Activated naive CD4-positive, alpha-beta T cell treated with anti-CD3 and anti-CD28 coated beads, Interleukin-2, amount 50 U/mL, for 72 hours (primary cell): ENCODE measurements at regions not wholly inside any gene's neighbourhood (a gene's known extent, or its start where the extent isn't known, plus 50 kb on each side); places are given as distances from the start of the nearest gene placed in this dataset.
A peak's percentile ranks its signal among the peaks of the same experiment; 100 is the strongest.
"Not testable (repeated sequence)": the region's sequence is repeated elsewhere in the genome, so short reads cannot be mapped to it uniquely, and the experiment has no call there.

Experiments
- ATAC-seq, 2 donors: fragments of 150-1000 bp; cut with Tn5 transposase; 2 replicates each; pipeline ENCODE4 v1.10.0; 2021; ENCODE audit warnings: mild to moderate bottlenecking in 2 of 2, moderate library complexity in 2 of 2
- DNase-seq, 2 donors: peaks; one replicate each; pipeline ENCODE4 v3.0.0; 2021 to 2022; ENCODE audit warnings: low spot score in 2 of 2
- H3K27ac Mint-ChIP-seq, 2 donors: one replicate each; pipeline ENCODE4 v1.8.0; 2022; ENCODE audit warnings: mild to moderate bottlenecking in 2 of 2, mixed read lengths in 2 of 2
- H3K36me3 Mint-ChIP-seq, 2 donors: one replicate each; pipeline ENCODE4 v1.8.0; 2022; ENCODE audit warnings: mixed read lengths in 2 of 2
- H3K9me3 Mint-ChIP-seq, 2 donors: one replicate each; pipeline ENCODE4 v1.8.0; 2022; ENCODE audit warnings: mixed read lengths in 2 of 2

DNA sequence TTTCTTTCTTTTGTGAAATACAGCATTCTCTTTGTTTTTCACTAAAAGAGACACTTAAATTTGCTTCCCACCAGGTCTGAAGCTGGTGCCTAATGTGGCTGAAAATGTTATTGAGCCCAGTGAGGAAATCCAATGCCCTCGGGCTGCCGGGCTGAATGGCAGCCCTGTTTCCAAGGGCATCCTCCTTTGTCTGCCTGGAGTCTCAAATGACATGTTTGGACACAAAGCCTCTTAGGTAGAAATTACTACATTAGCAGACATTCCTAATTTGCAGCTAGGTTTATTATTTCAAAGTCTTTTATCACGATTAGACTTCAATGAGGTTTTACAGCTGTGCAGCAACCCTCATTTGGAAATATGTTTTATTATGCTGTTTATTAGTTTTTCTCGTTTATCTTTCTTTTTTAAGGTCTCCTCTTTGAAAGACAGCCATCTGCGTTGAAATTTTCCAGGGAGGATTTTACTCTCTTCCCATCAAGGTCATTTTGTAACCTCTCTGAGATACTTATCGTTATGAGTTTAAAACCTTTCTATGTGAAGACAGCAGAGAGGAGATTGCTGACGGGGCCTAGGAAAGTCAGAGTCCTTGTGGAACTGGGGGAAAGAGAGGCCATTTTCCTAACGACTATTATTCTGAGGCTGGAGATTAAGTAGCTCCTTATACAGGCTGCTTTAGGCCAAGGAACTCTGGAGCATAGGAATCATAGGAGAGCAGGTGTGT, 59.0 kb upstream of the ZNF532 start:
- Mint-ChIP-seq H3K9me3 (no peaks in the 10 kb centered on the region), H3K27ac (no peak overlapping the region), H3K36me3 (no peaks in the 10 kb centered on the region)
- DNase-seq (no peak), ATAC-seq (no peak)

DNA sequence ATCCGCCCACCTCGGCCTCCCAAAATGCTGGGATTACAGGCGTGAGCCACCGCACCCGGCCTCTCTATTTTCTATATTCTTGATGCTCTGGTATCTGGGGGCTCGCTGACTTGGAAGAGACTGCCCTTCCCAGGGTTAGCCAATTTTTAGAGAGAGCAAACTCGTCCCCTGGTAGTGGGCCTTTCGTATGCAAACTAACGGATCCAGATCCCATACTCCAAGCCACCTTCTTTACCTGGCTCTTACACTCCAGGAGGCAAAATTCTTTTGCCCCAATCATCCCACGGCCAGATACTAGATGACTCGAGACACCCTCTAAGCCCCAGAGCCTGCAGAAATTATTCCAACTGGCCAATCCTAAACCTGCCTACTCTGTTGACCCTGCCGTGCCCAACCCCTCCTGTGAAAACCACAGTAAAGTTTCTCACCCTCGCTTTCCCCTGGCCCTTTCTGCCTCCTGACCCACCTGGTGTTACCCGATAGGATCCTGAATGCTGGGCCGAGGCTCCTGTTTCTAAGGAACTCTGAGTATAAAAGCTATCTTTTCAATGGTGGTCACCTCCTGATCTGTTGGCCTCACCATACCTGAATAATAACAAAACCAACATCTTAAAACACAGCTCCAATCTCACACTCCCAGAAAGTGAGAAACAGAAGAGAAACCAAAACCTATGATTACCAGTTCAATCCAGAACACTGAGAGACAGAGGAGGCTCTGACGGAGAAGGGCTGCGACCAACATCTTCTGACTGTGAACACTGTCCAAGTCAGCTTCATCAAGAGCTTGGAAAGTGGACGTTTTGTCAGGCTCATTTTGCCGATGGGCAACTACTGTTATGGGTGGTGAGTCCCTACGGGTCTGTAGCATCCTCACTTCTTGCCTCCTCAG, 57.6 kb upstream of the ZNF532 start:
- DNase-seq (no peak), ATAC-seq (peak in 1 of 2 donors; percentile 67)

DNA sequence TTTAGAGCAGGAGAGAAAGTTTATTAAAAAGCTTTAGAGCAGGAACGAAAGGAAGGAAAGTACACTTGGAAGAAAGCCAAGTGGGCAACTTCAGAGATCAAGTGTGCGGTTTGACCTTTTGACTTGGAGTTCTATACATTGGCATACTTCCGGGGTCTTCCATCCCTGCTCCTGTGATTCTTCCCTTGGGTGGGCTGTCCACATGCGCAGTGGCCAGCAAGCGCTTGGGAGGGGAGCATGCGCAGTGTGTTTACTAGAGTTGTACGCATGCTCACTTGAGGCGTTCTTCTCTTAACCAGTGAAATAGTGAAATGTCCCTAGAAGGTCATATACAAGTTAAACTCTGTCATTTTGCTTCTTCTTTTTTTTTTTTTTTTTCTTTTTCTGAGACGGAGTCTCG, 56.9 kb upstream of the ZNF532 start:
- ATAC-seq: no peak
- H3K36me3 Mint-ChIP-seq: no peaks in the 10 kb centered on the region
- no peaks in the 10 kb centered on the region for H3K9me3 Mint-ChIP-seq
- DNase-seq: no peak
- no peak overlapping the region for H3K27ac Mint-ChIP-seq

More for the DNA sequence above, 57.6 kb upstream of the ZNF532 start:
- Mint-ChIP-seq H3K27ac (no peak overlapping the region), H3K9me3 (no peaks in the 10 kb centered on the region), H3K36me3 (no peaks in the 10 kb centered on the region)

DNA sequence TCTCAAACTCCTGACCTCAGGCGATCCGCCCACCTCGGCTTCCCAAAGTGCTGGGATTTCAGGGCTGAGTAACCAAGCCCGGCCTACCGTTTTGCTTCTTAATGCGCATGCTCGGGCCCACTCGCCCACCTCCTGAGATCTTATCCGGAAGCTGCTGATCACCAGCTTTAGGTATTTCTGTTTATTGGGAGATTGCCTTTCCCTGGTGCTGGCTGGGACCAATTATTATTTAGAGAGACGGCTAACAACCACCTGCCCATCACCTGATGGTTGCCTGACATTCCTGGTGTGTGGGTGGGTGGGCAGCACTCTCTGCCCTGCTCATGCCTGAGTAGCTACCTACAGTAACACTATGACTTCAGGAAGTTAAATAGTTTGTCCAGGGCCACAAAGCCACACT, 56.3 kb upstream of the ZNF532 start:
- Mint-ChIP-seq H3K9me3 (no peaks in the 10 kb centered on the region), H3K36me3 (no peaks in the 10 kb centered on the region), H3K27ac (no peak overlapping the region)
- DNase-seq: no peak
- ATAC-seq: no peak

DNA sequence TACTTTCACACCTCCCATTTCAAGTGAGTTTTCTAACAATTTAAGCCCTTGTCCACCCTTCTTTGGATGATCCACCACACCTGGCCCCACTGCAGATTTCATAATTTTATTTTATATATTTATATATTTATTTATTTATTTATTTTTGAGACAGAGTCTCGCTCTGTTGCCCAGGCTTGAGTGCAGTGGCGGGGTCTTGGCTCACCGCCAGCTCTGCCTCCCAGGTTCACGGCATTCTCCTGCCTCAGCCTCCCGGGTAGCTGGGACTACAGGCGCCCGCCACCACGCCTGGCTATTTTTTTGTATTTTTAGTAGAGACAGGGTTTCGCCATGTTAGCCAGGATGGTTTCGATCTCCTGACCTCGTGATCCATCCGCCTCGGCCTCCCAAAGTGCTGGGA, 52.8 kb upstream of the ZNF532 start:
- not testable (repeated sequence) for H3K36me3 Mint-ChIP-seq, H3K9me3 Mint-ChIP-seq, H3K27ac Mint-ChIP-seq, DNase-seq, ATAC-seq

DNA sequence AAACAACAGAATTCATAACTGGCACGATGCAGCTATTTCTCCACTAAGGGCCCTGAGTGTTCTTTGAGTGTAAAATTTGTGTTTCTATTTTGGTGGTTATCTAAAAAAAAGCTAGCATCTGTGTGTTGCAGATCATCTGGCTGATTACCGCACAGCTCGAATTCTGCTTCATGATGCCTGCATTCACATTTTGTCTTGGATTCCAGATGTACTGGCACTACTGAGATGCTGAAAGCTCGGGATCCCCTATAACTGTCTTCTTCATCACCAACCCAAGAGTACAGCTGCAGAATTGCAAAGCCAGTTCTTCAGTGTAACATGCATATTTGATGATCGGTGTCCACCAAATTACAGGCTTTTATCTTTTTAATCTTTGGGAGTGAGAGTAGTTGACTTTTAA, 51.6 kb upstream of the ZNF532 start:
- DNase-seq: no peak
- H3K9me3 Mint-ChIP-seq: peaks cover 0 to 5% of the 10 kb centered on the region in 2 donors
- no peak for ATAC-seq
- no peak overlapping the region for H3K27ac Mint-ChIP-seq
- H3K36me3 Mint-ChIP-seq: no peaks in the 10 kb centered on the region

DNA sequence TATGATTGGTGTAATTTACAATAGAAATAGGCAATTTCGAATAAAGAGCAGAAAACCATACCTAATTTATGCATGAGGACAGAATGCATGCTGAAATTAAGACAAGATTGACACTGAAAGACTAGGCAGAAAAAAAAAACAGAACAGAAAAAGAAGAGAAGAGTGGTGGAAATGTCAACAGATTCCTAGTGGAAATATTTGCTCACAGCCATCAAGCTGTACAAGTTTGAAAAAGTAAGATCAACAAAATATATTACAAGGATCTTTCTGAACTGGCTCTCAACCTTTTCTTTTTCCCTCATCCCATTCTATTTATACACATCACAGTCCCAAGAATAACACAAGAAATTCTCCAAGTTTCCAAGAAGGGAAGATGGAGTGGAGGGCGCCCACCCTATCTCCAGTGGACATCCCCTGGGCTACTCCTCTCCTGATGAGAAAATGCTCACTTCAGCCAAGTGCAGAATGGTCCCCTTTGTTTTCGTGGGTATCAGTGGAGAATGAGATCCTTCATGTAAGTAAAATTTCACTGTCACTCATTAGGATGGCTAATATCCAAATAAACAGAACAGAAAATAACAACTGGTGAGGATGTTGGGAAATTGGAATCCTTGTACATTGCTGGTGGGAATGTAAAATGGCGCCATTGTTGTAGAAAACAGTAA, 51.0 kb upstream of the ZNF532 start:
- Mint-ChIP-seq H3K9me3 (peaks cover 0 to 5% of the 10 kb centered on the region in 2 donors), H3K27ac (no peak overlapping the region), H3K36me3 (no peaks in the 10 kb centered on the region)
- ATAC-seq (no peak), DNase-seq (no peak)

DNA sequence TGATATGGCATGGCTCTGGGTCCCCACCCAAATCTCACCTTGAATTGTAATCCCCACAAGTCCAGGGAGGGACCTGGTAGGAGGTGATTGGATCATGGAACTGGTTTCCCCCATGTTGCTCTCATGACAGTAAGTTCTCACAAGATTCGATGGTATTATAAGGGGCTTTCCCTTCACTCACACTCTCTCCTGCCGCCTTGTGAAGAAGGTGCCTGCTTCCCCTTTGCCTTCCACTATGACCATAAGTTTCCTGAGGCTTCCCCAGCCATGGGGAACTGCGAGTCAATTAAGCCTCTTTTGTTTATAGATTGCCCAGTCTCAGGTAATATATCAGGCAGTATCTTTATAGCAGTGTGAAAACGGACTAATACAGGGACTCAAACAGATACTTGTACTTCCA, 50.4 kb upstream of the ZNF532 start:
- Mint-ChIP-seq H3K36me3 (no peaks in the 10 kb centered on the region), H3K27ac (no peak overlapping the region), H3K9me3 (peaks cover 0 to 5% of the 10 kb centered on the region in 2 donors)
- no peak for ATAC-seq
- no peak for DNase-seq
